ENCODE measurements at regions not wholly inside any gene's neighbourhood (a gene's known extent, or its start where the extent isn't known, plus 50 kb on each side); places are given as distances from the start of the nearest gene placed in this dataset.

DNA sequence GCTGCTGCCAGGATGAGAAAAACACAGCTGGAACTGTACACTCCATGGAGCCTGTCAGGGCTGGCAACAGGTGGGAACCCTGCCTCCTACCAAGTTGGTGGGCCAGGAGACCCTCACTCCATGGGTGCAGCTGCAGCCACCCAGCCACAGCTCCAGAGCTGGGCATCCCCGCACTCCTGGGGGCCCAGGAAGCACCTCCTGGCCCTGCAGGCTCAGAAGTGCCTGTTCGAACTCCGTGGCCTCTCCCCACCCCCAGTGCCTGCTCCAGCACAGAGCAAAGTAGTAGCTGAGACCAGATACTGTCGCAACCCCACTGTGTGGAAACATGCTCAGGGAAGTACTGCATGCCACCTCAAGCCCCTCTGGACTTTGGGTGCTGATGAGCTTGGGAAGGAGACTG is 564.0 kb upstream of the ACO1 start:
- POLR2A ChIA-PET: no interaction called here
- WGBS (ENCODE audit: insufficient coverage): 85% methylated on average over 4 of the region's 4 CpGs
- H3K27ac ChIP-seq (ENCODE audit: low read length): no peak overlapping the region
- CTCF ChIA-PET: no interaction called here
- DNase-seq (no peak), ATAC-seq (replicated peaks in 1 of 4) (no peak)
- Mint-ChIP-seq H3K36me3 (no peaks in the 10 kb centered on the region), H3K27me3 (peaks cover 0 to 9% of the 10 kb centered on the region in 2 donors), H3K4me1 (no peaks in the 10 kb centered on the region), H3K4me3 (no peak overlapping the region), H3K27ac (no peak overlapping the region), H3K9me3 (no peaks in the 10 kb centered on the region)
- peaks cover 0 to 3% of the 10 kb centered on the region in 2 experiments for H3K27me3 ChIP-seq (replicated peaks in 1 of 2; ENCODE audit: control insufficient read depth in 2 of 2, extremely low read depth in 1 of 2, insufficient read depth in 2 of 2, low read length in 1 of 2)
- no peaks in the 10 kb centered on the region for H3K4me1 ChIP-seq (ENCODE audit: control insufficient read depth in 1 of 2, extremely low read depth in 1 of 2, insufficient read depth in 2 of 2, low read length in 2 of 2)
- no peaks in the 10 kb centered on the region for H3K36me3 ChIP-seq (ENCODE audit: control insufficient read depth in 2 of 2, extremely low read depth in 1 of 2, insufficient read depth in 1 of 2, low read length in 1 of 2)
- H3K9me3 ChIP-seq: no peaks in the 10 kb centered on the region
- H3K4me3 ChIP-seq (ENCODE audit: control insufficient read depth in 1 of 2, extremely low read depth in 1 of 2, low read length in 1 of 2): no peak overlapping the region

DNA sequence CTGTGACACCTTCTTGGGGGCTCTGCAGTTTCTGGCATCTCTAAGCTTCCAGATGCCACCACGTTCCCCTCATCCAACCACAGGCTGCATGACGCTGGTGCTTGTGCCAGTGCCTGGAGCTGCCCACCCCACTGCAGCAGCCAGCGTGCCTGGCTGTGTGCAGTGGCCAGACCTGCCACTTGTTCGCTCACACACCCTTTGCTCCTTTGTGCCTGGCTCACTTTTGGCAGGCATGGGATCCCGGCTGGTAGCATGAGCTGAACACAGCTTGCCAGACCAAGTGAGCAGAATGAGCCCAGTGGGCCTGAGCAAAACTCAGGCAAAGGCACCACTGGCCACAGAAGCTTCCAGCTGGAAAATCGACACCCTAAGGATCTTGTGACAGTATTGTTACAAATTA is 562.9 kb upstream of the ACO1 start:
- CTCF ChIA-PET: no interaction called here
- no peak overlapping the region for H3K27ac Mint-ChIP-seq
- H3K9me3 Mint-ChIP-seq: no peaks in the 10 kb centered on the region
- H3K4me1 Mint-ChIP-seq: no peaks in the 10 kb centered on the region
- Histone ChIP-seq H3K27ac (ENCODE audit: low read length) (no peak overlapping the region), H3K4me3 (ENCODE audit: control insufficient read depth in 1 of 2, extremely low read depth in 1 of 2, low read length in 1 of 2) (no peak overlapping the region), H3K27me3 (replicated peaks in 1 of 2; ENCODE audit: control insufficient read depth in 2 of 2, extremely low read depth in 1 of 2, insufficient read depth in 2 of 2, low read length in 1 of 2) (peaks cover 0 to 3% of the 10 kb centered on the region in 2 experiments), H3K36me3 (ENCODE audit: control insufficient read depth in 2 of 2, extremely low read depth in 1 of 2, insufficient read depth in 1 of 2, low read length in 1 of 2) (no peaks in the 10 kb centered on the region), H3K4me1 (ENCODE audit: control insufficient read depth in 1 of 2, extremely low read depth in 1 of 2, insufficient read depth in 2 of 2, low read length in 2 of 2) (no peaks in the 10 kb centered on the region), H3K9me3 (no peaks in the 10 kb centered on the region)
- DNase-seq (no peak), ATAC-seq (replicated peaks in 1 of 4) (no peak)
- POLR2A ChIA-PET: no interaction called here
- peaks cover 0 to 9% of the 10 kb centered on the region in 2 donors for H3K27me3 Mint-ChIP-seq
- H3K4me3 Mint-ChIP-seq: no peak overlapping the region
- 55% methylated on average over 6 of the region's 6 CpGs for WGBS (ENCODE audit: insufficient coverage)
- no peaks in the 10 kb centered on the region for H3K36me3 Mint-ChIP-seq

DNA sequence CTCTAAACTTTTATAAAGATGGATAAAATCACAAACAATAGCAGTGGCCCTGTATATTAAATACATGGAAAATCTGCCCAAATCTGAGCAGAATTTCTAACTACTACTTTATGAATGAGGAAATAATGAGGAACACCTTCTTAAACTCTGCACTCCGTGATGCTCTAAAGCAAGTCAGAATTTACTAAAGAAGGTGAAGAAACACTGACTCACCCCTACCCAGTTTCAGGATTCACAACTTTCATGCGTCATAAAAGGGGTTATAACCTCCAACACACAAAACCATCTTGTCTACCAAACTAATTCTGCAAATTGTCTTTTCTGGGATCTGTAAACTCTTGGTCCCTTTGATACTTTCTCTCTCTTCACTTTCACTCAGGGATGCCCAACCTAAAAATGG is 561.1 kb upstream of the ACO1 start:
- peaks cover 0 to 4% (median 0%) of the 10 kb centered on the region in 3 donors for H3K9me3 Mint-ChIP-seq
- no peaks in the 10 kb centered on the region for H3K4me1 ChIP-seq (ENCODE audit: control insufficient read depth in 1 of 2, extremely low read depth in 1 of 2, insufficient read depth in 2 of 2, low read length in 2 of 2)
- WGBS (ENCODE audit: insufficient coverage): 78% methylated on average over 2 of the region's 2 CpGs
- no peaks in the 10 kb centered on the region for H3K36me3 Mint-ChIP-seq
- no peaks in the 10 kb centered on the region for H3K4me1 Mint-ChIP-seq
- no peak overlapping the region for H3K27ac ChIP-seq (ENCODE audit: low read length)
- no peaks in the 10 kb centered on the region for H3K9me3 ChIP-seq
- peaks cover 0 to 12% of the 10 kb centered on the region in 2 donors for H3K27me3 Mint-ChIP-seq
- ChIA-PET CTCF (no interaction called here), POLR2A (no interaction called here)
- no peak overlapping the region for H3K27ac Mint-ChIP-seq
- no peak for DNase-seq
- H3K4me3 ChIP-seq (ENCODE audit: control insufficient read depth in 1 of 2, extremely low read depth in 1 of 2, low read length in 1 of 2): no peak overlapping the region
- ATAC-seq (replicated peaks in 1 of 4): no peak
- H3K27me3 ChIP-seq (replicated peaks in 1 of 2; ENCODE audit: control insufficient read depth in 2 of 2, extremely low read depth in 1 of 2, insufficient read depth in 2 of 2, low read length in 1 of 2): peaks cover 0 to 3% of the 10 kb centered on the region in 2 experiments
- no peaks in the 10 kb centered on the region for H3K36me3 ChIP-seq (ENCODE audit: control insufficient read depth in 2 of 2, extremely low read depth in 1 of 2, insufficient read depth in 1 of 2, low read length in 1 of 2)
- H3K4me3 Mint-ChIP-seq: no peak overlapping the region

DNA sequence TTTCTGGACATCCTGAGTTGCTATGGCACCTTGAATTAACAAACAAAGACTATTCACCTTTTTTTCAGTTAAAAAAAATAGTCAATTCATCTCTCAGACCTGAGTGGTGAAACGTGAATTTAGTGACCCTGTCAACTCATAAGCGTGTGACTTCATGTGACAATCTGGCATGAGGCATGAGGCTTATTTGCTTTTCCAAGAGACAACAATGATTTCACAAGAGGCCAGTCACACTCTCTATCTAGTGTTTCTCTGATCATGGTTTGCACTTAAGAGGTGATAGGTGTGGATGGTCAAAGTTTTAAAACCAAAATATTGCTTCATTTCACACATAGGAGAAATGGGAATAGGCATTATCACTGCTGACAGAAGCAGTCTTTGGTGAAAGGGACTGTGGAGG is 559.6 kb upstream of the ACO1 start:
- no peak overlapping the region for H3K4me3 Mint-ChIP-seq
- H3K9me3 ChIP-seq: no peaks in the 10 kb centered on the region
- CTCF ChIA-PET: no interaction called here
- no CpG with 5 or more reads among the region's 2 CpGs for WGBS (ENCODE audit: insufficient coverage)
- H3K27me3 ChIP-seq (replicated peaks in 1 of 2; ENCODE audit: control insufficient read depth in 2 of 2, extremely low read depth in 1 of 2, insufficient read depth in 2 of 2, low read length in 1 of 2): peaks cover 0 to 3% of the 10 kb centered on the region in 2 experiments
- peaks cover 0 to 12% of the 10 kb centered on the region in 2 donors for H3K27me3 Mint-ChIP-seq
- POLR2A ChIA-PET: interaction anchor here in 1 of 2 donors (0.7 kb wide), 1 partner anchor 690 kb away, joined by 3 read pairs; no protein-coding TSS in a partner anchor
- no peak overlapping the region for H3K27ac Mint-ChIP-seq
- no peaks in the 10 kb centered on the region for H3K36me3 ChIP-seq (ENCODE audit: control insufficient read depth in 2 of 2, extremely low read depth in 1 of 2, insufficient read depth in 1 of 2, low read length in 1 of 2)
- DNase-seq: no peak
- H3K36me3 Mint-ChIP-seq: no peaks in the 10 kb centered on the region
- no peaks in the 10 kb centered on the region for H3K4me1 Mint-ChIP-seq
- no peaks in the 10 kb centered on the region for H3K4me1 ChIP-seq (ENCODE audit: control insufficient read depth in 1 of 2, extremely low read depth in 1 of 2, insufficient read depth in 2 of 2, low read length in 2 of 2)
- H3K27ac ChIP-seq (ENCODE audit: low read length): no peak overlapping the region
- no peak overlapping the region for H3K4me3 ChIP-seq (ENCODE audit: control insufficient read depth in 1 of 2, extremely low read depth in 1 of 2, low read length in 1 of 2)
- H3K9me3 Mint-ChIP-seq: peaks cover 0 to 4% (median 0%) of the 10 kb centered on the region in 3 donors
- ATAC-seq (replicated peaks in 1 of 4): no peak

DNA sequence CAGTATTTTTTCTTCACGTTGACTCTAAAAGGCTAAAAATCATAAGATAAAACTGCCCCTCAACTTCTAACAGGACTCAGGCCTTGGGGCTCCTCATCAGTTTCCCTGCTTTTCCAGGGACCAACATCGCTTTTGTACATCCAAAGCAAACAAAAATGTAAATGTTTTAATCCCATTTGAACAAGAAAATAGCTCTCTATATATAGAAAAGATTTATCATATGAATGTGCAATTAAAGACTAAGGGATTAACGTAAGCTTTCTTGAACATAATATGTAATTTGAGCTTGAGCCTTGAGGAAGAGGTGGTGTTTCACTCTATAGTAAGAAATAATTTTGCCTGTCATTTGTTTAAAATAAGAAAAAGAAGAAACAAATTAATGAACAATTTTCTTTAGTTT is 547.2 kb upstream of the ACO1 start:
- Mint-ChIP-seq H3K27ac (no peak overlapping the region), H3K9me3 (no peaks in the 10 kb centered on the region), H3K36me3 (no peaks in the 10 kb centered on the region), H3K4me3 (no peak overlapping the region), H3K4me1 (no peaks in the 10 kb centered on the region), H3K27me3 (no peaks in the 10 kb centered on the region)
- ATAC-seq (replicated peaks in 1 of 4): no peak
- Histone ChIP-seq H3K27me3 (replicated peaks in 1 of 2; ENCODE audit: control insufficient read depth in 2 of 2, extremely low read depth in 1 of 2, insufficient read depth in 2 of 2, low read length in 1 of 2) (no peaks in the 10 kb centered on the region), H3K4me3 (ENCODE audit: control insufficient read depth in 1 of 2, extremely low read depth in 1 of 2, low read length in 1 of 2) (no peak overlapping the region), H3K27ac (ENCODE audit: low read length) (no peak overlapping the region), H3K4me1 (ENCODE audit: control insufficient read depth in 1 of 2, extremely low read depth in 1 of 2, insufficient read depth in 2 of 2, low read length in 2 of 2) (no peaks in the 10 kb centered on the region), H3K9me3 (no peaks in the 10 kb centered on the region), H3K36me3 (ENCODE audit: control insufficient read depth in 2 of 2, extremely low read depth in 1 of 2, insufficient read depth in 1 of 2, low read length in 1 of 2) (no peaks in the 10 kb centered on the region)
- ChIA-PET CTCF (no interaction called here), POLR2A (no interaction called here)
- no peak for DNase-seq
- 67% methylated on average over 1 of the region's 3 CpGs for WGBS (ENCODE audit: insufficient coverage)

DNA sequence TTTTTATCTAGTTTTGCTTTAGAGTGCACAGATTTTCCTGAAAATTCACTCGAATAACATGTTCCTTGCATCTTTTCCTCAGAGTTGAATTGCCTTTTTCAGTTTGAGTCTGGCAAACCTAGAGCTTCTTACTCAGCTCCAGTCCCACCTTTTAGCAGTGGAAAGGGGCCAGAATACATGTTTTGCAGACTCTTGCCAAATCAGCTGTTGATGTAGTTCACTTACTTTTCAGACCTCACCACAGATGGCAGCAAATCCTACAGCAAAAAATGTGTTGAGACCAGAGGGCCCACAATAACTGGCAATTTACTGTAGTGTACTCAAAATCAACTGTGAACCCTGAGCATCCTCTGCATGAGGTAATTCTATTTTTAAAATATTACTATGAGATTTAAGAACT is 545.2 kb upstream of the ACO1 start:
- H3K36me3 ChIP-seq (ENCODE audit: control insufficient read depth in 2 of 2, extremely low read depth in 1 of 2, insufficient read depth in 1 of 2, low read length in 1 of 2): no peaks in the 10 kb centered on the region
- no peaks in the 10 kb centered on the region for H3K27me3 ChIP-seq (replicated peaks in 1 of 2; ENCODE audit: control insufficient read depth in 2 of 2, extremely low read depth in 1 of 2, insufficient read depth in 2 of 2, low read length in 1 of 2)
- ChIA-PET POLR2A (interaction anchor here in 1 of 2 donors (0.7 kb wide), 1 partner anchor 456 kb away, joined by 3 read pairs; no protein-coding TSS in a partner anchor), CTCF (no interaction called here)
- H3K27ac ChIP-seq (ENCODE audit: low read length): no peak overlapping the region
- Mint-ChIP-seq H3K9me3 (no peaks in the 10 kb centered on the region), H3K4me3 (no peak overlapping the region), H3K36me3 (no peaks in the 10 kb centered on the region), H3K27me3 (no peaks in the 10 kb centered on the region), H3K4me1 (no peaks in the 10 kb centered on the region), H3K27ac (no peak overlapping the region)
- DNase-seq (no peak), ATAC-seq (replicated peaks in 1 of 4) (no peak)
- no peak overlapping the region for H3K4me3 ChIP-seq (ENCODE audit: control insufficient read depth in 1 of 2, extremely low read depth in 1 of 2, low read length in 1 of 2)
- H3K9me3 ChIP-seq: no peaks in the 10 kb centered on the region
- no peaks in the 10 kb centered on the region for H3K4me1 ChIP-seq (ENCODE audit: control insufficient read depth in 1 of 2, extremely low read depth in 1 of 2, insufficient read depth in 2 of 2, low read length in 2 of 2)
- 80% methylated on average over 1 of the region's 1 CpG for WGBS (ENCODE audit: insufficient coverage)

DNA sequence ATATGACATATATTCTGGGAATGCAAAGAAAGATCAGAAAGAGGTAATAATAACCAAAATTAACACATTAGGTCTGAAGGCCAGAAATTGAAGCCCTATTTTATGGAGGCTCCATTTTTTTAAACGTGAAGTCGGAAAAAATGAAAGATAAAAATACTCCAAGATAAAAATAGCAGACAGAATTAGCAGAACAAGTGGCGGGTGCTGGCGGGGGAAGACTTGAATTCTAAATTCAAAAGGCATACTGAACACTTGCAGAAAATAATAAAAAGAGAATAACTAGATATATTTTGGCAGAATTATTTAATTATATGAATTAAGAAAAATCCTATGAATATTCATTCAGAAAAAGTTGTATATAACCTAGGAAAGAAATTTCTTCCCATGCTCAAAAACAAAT is 543.7 kb upstream of the ACO1 start:
- Histone ChIP-seq H3K27ac (ENCODE audit: low read length) (no peak overlapping the region), H3K27me3 (replicated peaks in 1 of 2; ENCODE audit: control insufficient read depth in 2 of 2, extremely low read depth in 1 of 2, insufficient read depth in 2 of 2, low read length in 1 of 2) (no peaks in the 10 kb centered on the region), H3K9me3 (no peaks in the 10 kb centered on the region), H3K4me3 (ENCODE audit: control insufficient read depth in 1 of 2, extremely low read depth in 1 of 2, low read length in 1 of 2) (no peak overlapping the region), H3K36me3 (ENCODE audit: control insufficient read depth in 2 of 2, extremely low read depth in 1 of 2, insufficient read depth in 1 of 2, low read length in 1 of 2) (no peaks in the 10 kb centered on the region), H3K4me1 (ENCODE audit: control insufficient read depth in 1 of 2, extremely low read depth in 1 of 2, insufficient read depth in 2 of 2, low read length in 2 of 2) (no peaks in the 10 kb centered on the region)
- H3K4me1 Mint-ChIP-seq: no peaks in the 10 kb centered on the region
- DNase-seq: no peak
- no peaks in the 10 kb centered on the region for H3K9me3 Mint-ChIP-seq
- no CpG with 5 or more reads among the region's 4 CpGs for WGBS (ENCODE audit: insufficient coverage)
- ATAC-seq (replicated peaks in 1 of 4): no peak
- H3K4me3 Mint-ChIP-seq: no peak overlapping the region
- no peaks in the 10 kb centered on the region for H3K27me3 Mint-ChIP-seq
- no peak overlapping the region for H3K27ac Mint-ChIP-seq
- POLR2A ChIA-PET: no interaction called here
- no peaks in the 10 kb centered on the region for H3K36me3 Mint-ChIP-seq
- CTCF ChIA-PET: no interaction called here

Measured in T-cell (primary cell).